Urothelium cell line (cell line): ENCODE measurements at regions not wholly inside any gene's neighbourhood (a gene's known extent, or its start where the extent isn't known, plus 50 kb on each side); places are given as distances from the start of the nearest gene placed in this dataset.

Experiments
- DNase-seq: peaks from one replicate; pipeline ENCODE4 v3.0.0; 2011; ENCODE audit warnings: low spot score, mixed read lengths
- FAIRE-seq: peaks from 2 replicates; lab custom pipeline; 2011; peaks lifted over from hg19 to GRCh38; lab: Jason Lieb, UNC

DNA sequence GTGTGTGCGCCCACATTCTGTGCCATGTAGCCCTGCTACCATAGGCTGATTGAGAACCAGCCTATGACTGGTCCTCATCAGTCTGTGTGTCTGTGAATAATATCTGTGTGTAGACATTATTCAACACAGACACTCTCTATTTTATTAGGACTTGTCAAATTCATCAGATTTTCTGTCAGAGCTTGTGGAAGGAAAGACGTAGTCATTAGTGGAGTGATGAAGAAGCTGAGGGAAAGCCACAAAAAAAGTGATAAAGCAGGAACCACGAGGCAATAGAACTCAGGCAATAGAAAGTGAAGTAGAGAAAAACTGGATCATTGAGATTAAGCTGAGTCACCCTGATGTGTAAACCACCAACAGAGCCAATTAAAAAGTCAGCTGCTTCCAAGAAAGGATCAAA is 122.2 kb upstream of the MARCKS start:
- DNase-seq (no peak), FAIRE-seq (no peak)

DNA sequence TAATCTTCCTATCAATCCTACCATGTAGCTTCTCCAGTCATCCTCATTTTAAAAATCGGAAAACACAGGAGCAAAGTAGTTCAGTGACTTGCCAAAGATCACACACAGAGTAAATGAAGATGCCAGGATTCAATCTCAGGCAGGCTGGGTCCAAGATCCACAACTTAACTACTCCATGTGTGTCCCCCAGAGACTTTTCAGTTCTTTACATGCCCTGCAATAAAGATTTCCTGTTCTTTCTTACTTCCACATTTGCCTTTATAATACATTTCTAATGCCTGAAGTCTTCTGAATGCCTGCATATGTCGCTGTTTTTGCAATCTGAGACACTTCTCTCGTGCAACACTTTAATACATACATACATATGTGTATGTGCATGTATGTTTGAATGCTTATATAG is 121.7 kb upstream of the MARCKS start:
- FAIRE-seq (no peak), DNase-seq (no peak)

DNA sequence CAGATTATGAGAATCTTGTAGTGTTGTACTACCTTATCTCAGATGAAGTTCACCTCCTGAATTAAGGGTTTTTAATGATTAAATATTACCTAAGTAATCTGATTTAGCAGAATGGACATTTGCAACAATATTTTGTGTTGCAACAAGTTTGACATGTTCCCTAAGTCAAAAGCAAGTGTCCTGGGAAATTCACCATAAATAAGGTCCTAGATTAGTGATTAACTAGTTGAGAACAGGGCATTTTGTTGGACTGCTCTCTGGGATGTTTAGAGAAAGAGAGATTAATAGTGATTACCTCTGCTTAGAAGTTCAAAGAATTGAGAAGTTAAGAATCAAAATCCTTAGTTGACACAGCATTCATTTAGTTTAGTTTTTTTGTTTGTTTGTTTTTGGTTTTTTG is 120.2 kb upstream of the MARCKS start:
- FAIRE-seq (no peak), DNase-seq (no peak)

DNA sequence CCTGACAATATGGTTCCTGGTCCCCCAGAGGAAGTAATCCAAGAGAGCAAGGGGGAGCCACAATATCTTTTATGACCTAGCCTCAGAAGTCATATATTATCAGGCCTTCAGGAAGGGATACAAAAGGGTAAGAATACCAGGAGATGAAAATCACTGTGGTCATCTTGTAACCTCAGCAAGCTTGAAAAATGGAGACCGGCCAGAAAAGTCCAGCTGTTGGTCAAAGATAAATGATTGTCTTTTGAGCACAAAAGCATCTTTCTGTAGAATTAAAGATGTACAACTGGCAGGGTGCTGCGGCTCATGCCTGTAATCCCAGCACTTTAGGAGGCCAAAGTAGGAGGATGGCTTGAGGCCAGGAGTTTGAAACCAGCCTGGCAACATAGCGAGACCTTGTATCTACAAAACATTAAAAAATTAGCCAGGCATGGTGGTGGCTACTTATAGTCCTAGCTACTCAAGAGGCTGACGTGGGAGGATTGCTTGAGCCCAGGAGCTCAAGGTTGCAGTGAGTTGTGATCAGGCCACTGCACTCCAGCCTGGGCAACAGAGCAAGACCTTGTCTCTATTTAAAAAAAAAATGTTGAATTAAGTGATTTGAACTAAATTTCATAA is 118.0 kb upstream of the MARCKS start:
- DNase-seq: no peak
- no peak for FAIRE-seq

DNA sequence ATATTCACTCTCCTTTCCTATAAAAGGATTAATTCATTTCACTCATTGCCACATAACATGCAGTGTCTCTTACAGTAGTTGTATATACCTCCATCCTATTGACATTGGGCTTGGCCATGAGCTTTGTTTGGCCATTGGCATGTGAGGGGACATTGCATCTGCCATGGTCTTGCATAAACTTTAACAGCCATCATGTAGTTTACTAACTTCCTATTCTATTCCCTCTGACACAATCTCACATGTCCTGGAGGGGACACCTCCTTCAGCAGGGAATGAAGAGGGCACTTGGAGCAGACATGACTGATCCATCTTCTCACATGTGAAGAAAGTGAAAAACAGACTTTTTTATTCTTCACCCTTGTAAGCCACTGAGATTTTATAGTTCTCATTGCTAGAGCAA is 115.5 kb upstream of the MARCKS start:
- FAIRE-seq (no peak), DNase-seq (no peak)

DNA sequence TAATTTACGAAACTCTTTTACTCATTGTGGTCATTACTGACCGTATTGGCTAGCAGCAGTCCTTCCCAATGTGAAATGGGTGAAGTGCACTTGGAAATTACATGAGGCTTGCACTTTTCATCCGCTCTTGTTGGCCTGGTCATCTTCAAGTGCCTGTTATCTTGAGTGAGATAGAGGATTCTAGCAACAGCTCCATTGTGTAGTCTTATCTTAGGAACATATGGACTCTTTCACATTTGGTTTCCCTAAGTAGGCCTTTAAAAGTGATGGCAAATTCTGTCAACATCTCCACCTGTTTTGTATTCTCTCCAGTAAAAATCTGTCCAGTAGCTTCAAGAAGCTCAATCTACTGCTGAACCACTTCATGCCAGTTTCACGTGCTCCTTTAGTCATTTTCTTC is 114.8 kb upstream of the MARCKS start:
- no peak for FAIRE-seq
- no peak for DNase-seq

DNA sequence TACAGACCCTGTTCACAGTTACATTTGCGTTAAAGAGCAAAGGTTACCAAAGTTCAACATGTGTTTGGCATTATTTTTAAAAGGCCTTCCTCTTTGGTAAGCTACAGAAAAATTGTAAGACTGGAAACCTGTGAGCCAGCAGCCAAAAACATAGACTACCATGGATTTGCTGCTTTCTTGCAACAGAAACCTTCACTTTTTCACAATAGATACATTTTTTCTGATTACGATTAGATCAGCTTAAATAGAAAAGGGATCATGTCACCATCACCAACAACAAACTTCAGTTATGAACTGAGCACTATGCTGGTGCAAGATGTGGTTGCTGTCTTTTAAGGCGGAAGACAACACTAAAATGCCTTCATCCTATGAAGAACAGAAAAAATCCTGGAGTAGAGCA is 112.3 kb upstream of the MARCKS start:
- no peak for FAIRE-seq

DNA sequence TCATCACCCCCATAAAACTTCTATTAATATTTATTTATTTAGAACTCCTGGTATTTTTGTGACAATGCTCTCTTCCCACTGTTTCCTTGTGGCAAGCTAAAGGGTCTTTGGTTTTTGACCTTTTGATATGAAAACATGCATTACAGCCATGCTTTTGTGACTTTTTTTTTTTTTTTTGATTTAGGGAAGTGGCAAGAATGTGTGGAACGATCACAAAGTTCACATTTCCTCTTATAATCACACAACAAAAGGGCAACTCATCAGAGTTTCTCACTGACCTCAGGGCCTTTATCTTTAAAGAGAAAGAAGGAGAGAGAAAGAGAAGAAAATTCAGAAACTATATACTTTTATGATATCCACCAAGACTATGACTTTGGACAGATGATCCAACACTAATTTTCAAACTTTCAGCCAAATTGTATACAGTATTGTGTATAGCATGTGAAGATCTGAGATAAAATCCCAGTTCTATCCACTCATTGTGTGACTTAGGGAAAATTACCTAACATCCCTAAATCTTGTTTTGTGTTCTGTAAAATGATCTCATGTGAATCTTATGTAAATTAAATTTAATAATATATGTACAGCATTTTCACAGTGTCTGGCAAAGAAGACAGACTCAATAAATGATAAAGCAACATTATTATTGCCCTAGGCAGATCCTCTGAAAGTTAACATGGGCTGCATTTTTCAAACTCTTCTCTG is 106.8 kb upstream of the MARCKS start:
- FAIRE-seq: no peak
- no peak for DNase-seq

More for the DNA sequence above, 112.3 kb upstream of the MARCKS start:
- no peak for DNase-seq

DNA sequence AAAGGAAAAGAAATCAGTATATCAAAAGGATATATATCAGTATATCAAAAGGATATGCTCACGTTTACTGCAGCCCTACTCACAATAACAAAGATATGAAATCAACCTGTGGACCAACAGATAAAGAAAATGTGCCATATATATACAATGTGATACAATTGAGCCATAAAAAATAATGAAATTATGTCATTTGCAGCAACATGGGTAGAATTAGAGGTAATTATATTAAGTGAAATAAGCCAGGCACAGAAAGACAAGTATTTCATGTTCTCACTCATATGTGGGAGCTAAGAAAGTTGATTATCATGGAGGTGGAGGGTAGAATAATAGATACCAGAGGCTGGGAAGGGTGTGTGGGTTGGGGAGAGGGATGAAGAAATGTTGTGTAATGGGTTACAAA is 102.9 kb upstream of the MARCKS start:
- FAIRE-seq (no peak), DNase-seq (no peak)

DNA sequence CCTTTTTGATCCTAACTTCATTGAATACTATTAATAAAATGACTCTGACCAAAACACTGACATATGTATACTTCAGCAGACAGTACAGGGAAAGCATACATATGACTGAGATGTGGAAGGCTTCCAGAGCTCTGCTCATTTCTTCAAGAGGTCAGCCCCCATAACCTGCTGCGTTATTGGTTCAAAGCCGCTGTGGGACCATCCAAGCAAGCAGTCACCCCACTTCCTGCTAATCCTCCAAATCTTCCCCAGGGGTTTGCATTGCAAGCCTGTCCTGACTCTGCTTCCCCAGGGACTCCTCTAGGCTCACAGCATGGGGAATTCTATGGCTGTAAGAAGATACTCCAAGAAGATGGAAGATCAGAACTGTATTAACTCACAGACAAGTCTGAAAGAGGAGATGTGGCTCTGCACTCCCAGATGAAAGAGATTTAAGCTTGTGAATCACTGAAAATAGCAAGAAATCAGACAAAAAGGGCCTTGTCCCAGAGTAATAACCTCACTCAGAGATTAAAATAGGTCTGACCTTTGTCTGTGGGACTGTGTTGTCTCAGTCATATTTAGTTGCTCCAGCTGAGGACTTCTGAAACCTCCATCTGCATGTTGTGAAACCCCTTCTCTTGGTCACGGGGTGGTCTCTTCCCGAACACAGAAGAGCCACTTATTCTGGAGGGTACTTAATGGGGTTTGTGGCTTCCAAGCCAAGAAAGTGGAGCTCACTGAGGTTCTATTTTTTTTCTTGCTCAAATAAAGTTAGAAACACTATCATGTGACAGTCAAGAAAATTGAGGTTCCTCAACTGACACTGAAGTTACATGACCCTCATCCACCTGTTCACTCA is 101.5 kb upstream of the MARCKS start:
- FAIRE-seq (no peak), DNase-seq (no peak)

DNA sequence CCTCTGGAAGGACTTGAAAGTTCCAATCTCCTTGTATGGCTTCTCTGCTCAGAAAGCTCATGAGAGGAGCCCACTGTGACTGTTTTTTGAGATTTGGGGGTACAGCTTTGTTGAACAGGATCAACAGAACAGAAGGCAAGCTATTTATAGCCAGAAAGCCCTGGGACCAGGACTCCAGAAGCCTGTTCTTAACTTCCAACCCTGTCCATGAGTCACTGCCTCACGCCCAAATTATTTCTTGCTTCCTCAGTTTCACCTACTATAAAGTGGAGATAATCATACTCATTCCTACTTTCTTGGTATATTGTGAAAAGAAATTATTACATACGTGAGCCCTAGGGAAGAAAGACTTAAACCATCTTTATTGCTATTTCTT is 100.9 kb upstream of the MARCKS start:
- no peak for DNase-seq
- FAIRE-seq: no peak

DNA sequence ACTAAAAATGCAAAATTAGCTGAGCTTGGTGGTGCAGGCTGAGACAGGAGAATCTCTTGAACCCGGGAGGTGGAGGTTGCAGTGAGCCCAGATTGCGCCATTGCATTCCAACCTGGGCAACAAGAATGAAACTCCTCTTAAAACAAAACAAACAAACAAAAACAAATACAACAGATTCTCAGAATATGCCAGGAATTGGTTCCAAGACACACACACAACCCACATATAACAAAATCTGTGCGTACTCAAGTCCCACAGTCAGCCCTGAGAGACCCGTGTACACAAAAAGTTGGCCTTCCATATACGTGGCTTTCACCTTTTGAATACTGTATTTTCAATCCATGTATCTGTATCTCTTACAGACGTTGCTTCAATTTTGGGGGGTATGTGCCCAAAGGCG is 98.9 kb upstream of the MARCKS start:
- DNase-seq (no peak), FAIRE-seq (no peak)

DNA sequence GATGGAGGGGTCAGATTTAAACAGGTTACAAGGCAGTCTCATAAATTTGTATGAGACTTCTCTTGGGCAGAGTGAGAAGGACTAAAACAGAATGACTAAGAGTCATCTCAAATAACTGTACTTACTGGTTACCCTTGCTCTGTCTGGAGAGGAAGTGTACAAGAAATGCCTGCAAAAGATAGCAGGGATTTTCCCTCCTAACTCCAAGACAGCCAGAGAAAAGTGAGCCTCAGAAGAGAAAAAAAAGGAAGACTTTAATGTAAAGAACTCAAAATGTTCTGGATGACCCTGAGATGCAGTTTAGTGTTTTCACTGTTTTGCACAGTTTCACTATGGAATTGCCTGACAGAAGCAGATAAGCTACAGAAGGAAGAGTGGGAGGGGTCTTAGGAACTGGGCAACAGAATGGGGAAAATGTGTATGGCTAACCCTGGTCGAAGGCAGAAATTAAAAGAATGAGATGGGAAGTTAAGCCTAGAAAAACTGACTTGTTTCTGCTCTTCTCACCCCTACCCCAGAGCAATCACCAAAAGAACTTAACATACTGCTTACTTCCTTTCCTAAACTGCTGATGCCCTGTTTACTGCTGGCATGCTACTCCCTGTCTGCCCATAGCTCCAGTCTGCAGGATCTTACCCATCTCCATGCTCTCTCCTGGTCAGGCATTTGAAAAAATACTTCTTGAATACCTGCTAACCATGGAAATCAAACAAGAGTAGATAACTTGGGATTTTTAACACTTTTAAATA is 98.1 kb upstream of the MARCKS start:
- FAIRE-seq (no peak), DNase-seq (no peak)

DNA sequence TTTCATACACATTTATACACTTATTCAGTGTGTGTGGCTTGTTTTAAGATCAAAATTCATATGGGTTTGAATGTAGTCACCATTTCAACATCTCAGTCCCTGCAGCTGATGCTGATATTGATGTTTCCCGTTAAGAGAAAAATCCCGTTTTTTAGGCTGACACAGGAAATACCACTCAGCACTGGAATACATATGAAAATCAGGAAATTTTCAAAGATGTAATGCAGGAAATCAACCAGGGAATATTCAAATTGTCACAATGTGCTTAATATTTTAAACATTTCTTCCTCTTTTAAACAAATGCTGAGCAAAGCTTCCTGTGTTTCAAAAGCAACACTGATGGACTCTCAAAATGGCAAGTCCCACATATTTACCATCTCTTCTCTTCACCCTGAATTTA is 94.5 kb upstream of the MARCKS start:
- FAIRE-seq (no peak), DNase-seq (no peak)

DNA sequence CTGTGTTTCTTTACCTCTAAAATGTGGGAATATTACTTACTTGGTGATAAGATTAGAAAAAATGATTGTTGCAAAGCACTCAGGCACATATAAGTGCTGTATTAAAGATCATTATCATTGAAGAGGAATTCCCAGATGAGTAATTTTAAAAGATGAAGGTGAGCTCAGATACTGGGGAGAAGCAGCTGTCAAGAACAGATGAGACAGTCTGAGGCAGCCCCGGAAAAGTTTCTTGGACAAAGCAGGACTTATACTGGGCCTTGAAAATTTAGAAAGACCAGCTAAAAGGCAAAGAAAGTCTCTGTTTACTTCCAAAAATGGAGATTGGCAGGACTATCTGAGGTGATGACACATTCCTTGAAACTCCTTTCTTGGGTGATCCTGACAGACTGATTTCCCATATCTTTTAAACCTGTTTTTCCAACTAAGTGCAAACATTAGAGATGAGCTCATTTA is 93.8 kb upstream of the MARCKS start:
- no peak for FAIRE-seq
- no peak for DNase-seq

DNA sequence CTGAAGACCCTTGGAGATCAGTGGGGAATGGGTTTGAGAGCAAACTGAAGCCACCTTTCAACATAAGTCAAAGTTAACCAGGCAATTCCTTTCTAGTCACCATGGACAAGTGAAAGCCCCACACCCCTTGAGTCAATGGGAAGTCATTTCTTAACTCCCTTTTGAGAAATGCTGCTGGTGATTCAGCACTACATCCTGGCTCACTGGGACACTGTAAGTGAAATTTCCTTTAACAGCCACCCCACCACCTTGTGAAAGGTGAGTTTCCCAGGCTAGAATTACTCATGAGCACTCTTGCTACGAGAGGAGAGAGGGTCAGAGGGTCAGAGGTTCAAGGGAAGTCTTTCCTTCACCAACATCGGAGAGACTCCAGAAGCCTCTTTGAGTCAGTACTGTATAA is 93.3 kb upstream of the MARCKS start:
- DNase-seq (peak; percentile 9), FAIRE-seq (no peak)

DNA sequence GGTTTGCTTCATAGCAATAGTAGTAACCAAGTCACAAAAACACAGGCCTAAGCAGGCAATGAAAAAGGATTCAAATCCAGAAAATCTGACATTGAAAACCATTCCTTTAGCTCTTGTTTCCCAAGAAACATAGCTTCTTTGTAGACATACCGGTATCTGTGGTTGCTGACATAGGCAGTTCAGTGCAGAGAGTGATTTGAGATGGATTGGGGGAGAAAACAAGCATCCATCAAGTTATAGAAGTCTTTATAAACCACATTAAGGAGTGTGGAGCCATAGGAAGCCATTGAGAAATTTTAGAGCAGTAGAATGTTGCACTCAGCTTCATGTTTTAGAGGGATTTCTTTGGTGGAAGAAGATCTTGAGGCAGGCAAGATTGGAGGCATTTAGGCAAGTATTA is 91.2 kb upstream of the MARCKS start:
- FAIRE-seq: no peak
- DNase-seq: no peak

DNA sequence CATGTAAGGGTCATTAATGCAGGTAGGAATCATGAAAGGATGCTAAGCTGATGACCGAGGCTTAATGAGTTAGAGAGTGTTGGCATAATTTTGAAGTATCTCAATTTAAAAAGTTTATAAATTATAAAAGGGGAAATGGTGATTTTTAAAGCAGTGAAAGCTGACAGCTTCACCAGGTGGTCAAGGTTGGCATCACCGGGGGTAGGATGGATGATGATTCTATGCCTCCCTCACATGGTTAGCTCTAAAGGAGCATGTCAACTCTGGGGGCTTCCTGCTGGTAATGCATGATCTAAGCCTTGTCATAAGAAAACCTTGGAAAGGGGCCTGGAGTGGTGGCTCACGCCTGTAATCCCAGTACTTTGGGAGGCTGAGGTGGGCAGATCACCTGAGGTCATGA is 89.2 kb upstream of the MARCKS start:
- no peak for FAIRE-seq
- no peak for DNase-seq

DNA sequence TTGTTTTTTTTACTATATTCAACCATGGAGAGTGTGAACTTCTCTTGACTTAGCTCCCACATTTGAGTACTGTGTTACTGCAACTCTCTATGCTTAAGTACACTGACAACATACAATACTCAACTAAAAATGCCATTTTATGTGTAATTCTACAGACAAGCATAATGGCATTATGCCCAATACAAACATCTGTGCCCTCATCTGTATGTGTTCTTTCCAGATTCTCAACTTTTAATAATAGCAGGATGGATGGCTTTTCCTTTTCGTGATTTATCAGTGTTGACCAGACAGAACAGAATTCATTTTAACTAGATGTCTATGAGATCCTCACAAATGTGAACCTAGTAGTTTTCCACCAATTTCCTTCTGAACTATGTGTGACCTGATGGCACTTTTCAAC is 84.2 kb upstream of the MARCKS start:
- DNase-seq (no peak), FAIRE-seq (no peak)

DNA sequence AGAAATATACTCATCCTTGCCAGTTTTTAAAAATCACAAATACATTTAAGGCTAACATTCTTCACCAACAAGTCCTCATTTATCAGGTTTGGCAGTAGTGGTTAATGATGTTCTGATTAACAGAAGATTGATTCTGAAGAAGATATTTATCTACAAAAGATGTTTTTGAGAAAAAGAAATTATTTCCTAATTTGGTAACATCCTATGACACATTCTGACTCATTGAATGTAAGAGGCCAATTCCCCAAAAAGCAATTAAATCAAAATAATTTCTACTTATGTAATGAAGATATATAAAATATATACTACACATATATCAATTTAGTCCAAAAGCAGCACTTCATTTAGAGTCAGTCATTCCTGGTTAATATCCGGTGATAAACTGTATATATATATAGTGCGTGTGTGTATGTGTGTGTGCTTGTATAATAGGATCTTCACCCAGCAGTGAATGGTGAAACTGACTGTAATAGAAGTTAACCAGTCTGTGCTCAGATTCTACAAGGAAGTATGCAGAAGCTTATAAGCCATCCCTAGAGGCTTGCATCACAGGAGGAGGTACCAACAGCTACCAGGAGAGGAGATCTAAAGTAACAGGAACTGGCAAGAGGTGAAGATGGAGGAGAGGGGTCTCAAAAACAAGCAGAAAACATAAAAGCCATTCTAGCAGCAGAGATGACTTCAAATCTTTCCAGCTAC is 82.9 kb upstream of the MARCKS start:
- no peak for DNase-seq
- FAIRE-seq: no peak

DNA sequence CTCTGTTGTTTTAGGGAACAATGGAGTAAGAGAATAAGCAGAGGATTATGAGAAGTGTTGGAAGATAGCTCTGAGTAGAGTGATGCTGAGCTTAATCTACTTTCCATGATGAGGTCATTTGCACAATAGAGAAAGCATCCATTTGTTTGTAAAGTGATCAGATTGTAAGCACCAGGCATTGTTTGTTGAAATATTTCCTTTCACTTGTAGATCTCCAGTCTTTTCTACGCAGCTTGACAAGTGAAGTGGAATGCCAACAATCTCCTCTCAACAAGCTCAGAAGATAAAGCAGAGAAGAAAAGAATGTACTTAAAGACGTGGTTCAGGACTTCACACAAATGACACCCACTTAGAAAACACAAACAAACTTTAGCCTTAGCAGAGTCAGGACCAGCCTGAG is 80.1 kb upstream of the MARCKS start:
- FAIRE-seq (no peak), DNase-seq (no peak)
